Right ventricle myocardium superior (tissue), 1 donor: ENCODE measurements at regions not wholly inside any gene's neighbourhood (a gene's known extent, or its start where the extent isn't known, plus 50 kb on each side); places are given as distances from the start of the nearest gene placed in this dataset.
A peak's percentile ranks its signal among the peaks of the same experiment; 100 is the strongest.
"Not testable (repeated sequence)": the region's sequence is repeated elsewhere in the genome, so short reads cannot be mapped to it uniquely, and the experiment has no call there.

Experiments used
- ATAC-seq: fragments of 200-7000 bp; cut with Tn5 transposase; one replicate; pipeline ENCODE4 v1.9.1; 2020; ENCODE audit warnings: mild to moderate bottlenecking; ENCODE audit not compliant: poor library complexity
- DNase-seq: peaks from one replicate; pipeline ENCODE4 v3.0.0-alpha.2; 2020
- intact Hi-C: fragments of 100-400 bp; cut with DNase I; formaldehyde crosslinking; loops from one replicate; pipeline ENCODE4 v1.11.2; 2022
- donor health status: DM: no; HTN: yes; CAD: no; lungs with severe emphysema.

- intact Hi-C loops = no loop called here
- ATAC-seq = no peak
- DNase-seq = no peak
These were observed 263.1 kb upstream of the HSF2 start for GRCh38 chr6:122136386-122136785.

GRCh38 chr6:122140031-122140430 is 259.4 kb upstream of the HSF2 start:
- intact Hi-C loops = no loop called here
- no peak for ATAC-seq
- no peak for DNase-seq

DNA sequence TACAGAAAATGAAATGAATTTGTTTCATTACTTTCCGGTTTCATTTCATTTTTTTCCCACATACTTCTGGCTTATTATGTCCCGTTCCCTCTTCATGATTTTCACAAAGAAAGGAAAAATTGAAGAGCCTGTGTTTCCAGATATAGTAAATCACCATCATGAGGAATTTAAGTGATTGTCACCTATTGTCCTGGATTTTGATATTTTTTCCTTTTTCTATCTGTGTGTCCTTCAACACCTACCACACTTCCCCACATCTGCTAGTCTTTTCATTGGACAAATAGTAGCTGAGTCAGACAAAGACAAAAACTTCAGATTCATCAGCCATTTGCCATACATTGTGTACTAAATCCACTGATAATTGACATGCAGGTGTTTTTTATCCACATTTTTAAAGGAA is 258.2 kb upstream of the HSF2 start:
- DNase-seq (no peak), ATAC-seq (no peak)
- intact Hi-C loops = no loop called here

GRCh38 chr6:122143813-122144601 is 255.4 kb upstream of the HSF2 start:
- ATAC-seq = no peak
- DNase-seq = no peak
- intact Hi-C loops = no loop called here

DNA sequence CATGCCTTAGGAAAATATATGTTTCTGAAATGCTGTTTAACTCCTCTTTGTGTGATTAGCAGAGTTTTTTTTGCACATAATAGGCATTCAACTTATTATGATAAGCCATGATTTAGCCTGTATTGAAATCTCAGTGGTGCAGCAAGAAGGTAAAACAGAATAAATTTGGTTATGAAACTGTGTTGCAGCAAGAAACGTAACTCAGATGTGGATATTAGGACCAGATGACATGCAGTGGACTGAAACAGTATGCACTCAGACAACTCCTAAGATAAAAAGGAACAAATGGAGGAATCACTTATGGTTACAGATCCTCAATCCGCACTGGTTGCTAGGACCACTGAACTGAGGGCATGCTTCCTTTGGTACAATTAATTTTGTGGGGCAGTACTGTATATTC is 254.2 kb upstream of the HSF2 start:
- DNase-seq (no peak), ATAC-seq (no peak)
- intact Hi-C loops = no loop called here

DNA sequence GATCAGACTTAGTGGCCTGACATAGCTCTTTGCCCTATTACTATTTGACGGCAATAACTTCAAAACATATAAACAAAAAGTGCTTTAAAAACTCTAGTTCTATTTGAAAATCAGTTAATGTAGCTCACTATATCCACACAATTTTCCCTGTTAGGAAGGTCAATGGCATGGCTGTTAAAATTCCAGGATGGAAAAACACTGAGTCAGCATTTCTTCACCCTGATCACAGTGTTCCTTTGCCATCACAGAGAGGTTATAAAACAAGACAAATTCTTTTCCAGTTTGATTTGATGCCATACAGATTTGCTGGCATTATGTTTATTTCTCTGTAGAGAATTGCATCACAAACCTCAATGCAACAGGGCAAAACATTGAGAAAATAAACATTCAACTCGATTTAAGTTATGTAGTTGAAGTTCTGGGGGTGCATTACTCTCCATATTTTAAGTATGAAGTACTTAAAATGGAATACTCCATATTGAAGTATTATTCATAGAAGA is 253.7 kb upstream of the HSF2 start:
- DNase-seq = no peak
- intact Hi-C loops = no loop called here
- ATAC-seq = no peak

GRCh38 chr6:122147291-122147690 is 252.2 kb upstream of the HSF2 start:
- intact Hi-C loops = no loop called here
- ATAC-seq = peak; percentile 83
- DNase-seq = no peak

DNA sequence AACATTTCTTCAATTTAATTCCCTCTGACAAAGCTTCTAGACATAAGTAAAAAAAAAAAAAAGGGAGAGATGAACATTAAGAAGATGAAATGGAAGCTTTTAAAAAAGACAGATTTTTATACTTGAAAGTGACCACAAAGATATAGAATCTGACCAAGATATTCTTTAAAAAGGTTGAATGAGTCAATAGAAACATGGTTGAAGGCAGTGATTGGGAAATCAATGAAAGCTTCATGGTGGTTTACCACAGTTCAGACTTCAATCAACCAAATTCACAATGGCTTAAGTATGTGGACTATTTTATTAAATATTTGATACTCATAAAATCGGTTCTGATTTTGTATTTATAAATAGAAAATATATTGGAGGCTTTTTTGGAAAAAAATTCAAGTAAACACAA is 248.4 kb upstream of the HSF2 start:
- DNase-seq = no peak
- intact Hi-C loops = no loop called here

GRCh38 chr6:122151763-122152162 is 247.7 kb upstream of the HSF2 start:
- intact Hi-C loops = no loop called here
- DNase-seq = no peak
- no peak for ATAC-seq

More for the DNA sequence above, 248.4 kb upstream of the HSF2 start:
- no peak for ATAC-seq

DNA sequence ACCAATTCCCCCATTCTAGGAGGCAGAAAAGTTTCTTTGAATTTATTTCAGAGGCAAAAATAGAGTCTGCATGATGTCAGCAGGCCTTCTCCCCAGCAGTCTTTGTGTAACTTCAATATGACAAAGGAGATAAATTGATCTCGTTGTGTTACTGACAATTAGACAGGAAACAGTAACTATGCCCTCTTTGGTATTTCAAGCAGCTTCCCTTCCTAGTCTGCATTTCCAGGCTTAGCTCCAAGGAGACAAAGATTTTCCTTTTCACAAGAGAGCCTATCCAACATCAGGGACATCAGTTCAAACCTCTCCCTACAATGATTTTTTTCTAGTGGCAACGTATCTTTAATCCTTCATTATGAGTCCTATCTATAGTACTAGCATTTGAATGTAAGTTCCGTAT is 245.9 kb upstream of the HSF2 start:
- ATAC-seq (peak; percentile 47), DNase-seq (no peak)
- intact Hi-C loops = no loop called here

DNA sequence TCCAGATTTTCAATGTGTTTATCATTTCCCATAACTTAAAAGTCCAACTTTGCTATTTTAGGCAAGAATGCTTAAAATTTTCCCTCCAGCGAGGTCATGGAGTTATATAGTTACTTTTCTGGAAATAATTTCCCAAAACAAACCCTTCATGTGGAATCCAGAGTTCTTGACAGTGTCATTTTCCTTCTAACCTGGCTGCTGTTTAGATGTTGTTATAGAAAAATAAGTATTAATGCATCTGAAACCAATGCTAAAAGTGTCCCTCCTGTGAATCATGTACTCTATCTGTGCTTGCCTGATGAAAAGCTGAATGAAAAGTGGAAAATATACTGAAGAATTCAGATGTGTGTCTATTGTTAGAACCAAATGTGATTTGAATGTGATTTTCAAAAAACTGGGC is 245.3 kb upstream of the HSF2 start:
- intact Hi-C loops = no loop called here
- DNase-seq (no peak), ATAC-seq (no peak)

DNA sequence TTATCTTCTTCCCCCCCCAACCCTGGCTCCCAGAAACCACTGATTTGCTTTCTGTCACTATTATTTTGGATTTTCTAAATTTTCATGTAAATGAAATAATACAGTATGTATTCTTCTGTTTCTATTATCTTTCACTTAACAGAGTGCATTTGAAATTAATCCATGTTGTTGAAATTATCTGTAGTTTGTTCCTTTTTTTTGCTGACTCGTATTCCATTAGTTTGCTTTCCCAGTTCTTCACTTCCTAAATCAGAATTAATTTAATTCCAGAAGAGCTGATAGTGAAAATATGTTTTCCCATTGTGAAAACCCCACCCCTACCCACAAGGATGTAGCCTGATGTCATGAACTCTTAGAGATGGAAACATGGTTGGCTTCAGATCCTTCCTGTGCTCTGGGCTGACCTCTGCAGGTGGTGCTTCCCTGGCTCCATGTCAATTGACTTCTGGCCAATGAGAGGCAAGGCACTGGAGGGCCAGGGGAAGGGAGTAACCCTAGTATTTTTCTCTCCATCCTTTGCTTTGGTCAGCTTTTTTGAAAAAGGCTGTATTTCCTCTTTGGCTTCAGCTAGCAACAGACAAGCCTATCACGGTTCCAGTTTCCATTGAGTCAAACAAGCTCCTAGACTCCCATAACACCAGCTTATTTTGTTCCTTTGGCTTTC is 244.4 kb upstream of the HSF2 start:
- DNase-seq (peak; percentile 46), ATAC-seq (peak; percentile 65)
- intact Hi-C loops = no loop called here

GRCh38 chr6:122161136-122161535 is 238.3 kb upstream of the HSF2 start:
- no peak for DNase-seq
- intact Hi-C loops = no loop called here
- ATAC-seq = no peak

DNA sequence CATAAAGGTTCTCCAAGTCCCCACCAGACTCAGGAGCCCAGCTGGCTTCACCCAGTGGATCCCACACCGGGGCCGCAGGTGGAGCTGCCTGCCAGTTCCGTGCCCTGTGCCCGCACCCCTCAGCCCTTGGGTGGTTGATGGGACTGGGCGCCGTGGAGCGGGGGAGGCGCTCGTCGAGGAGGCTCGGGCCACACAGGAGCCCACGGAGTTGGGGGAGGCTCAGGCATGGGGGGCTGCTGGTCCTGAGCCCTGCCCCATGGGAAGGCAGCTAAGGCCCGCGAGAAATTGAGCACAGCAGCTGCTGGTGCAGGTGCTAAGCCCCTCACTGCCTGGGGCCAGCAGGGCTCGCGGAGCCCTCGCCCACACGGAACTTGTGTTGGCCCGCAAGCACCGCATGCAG is 234.4 kb upstream of the HSF2 start:
- DNase-seq (no peak), ATAC-seq (no peak)
- intact Hi-C loops = no loop called here

- ATAC-seq = no peak
- intact Hi-C loops = no loop called here
- DNase-seq = no peak
These were observed 229.2 kb upstream of the HSF2 start for GRCh38 chr6:122170274-122170673.

GRCh38 chr6:122178988-122179387 is 220.5 kb upstream of the HSF2 start:
- intact Hi-C loops = no loop called here
- ATAC-seq (no peak), DNase-seq (no peak)

GRCh38 chr6:122180132-122180531 is 219.3 kb upstream of the HSF2 start:
- intact Hi-C loops = loop anchor here (10.0 kb wide), 2 partner anchors 135 to 335 kb away; no protein-coding TSS in a partner anchor
- ATAC-seq (peak; percentile 68), DNase-seq (no peak)

- no peak for ATAC-seq
- no peak for DNase-seq
- intact Hi-C loops = loop anchor here (2.0 to 10.0 kb wide), 3 partner anchors 137 to 751 kb away; no protein-coding TSS in a partner anchor
These were observed 217.4 kb upstream of the HSF2 start for GRCh38 chr6:122182061-122182460.

DNA sequence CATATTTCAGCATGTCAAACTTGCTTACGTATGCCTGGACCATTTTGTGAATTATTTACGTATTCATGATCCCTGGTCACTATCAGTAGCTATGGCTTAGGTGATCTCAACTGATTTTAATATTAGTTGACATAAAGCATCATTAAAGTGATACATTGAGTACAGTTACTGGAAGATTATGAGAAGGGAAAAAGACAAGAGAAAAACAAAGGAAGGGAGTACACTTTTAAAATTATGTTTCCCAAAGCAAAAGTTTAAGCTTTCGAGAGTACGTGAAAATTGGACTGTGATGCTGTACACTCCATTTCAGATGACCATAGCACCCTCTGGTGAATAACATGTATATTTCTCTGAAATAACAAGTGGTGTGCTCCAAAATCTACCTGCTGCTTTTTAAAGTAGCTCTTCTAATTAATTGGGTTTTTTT is 215.0 kb upstream of the HSF2 start:
- no peak for DNase-seq
- intact Hi-C loops = loop anchor here (10.0 kb wide), 2 partner anchors 140 to 340 kb away; no protein-coding TSS in a partner anchor
- peak; percentile 84 for ATAC-seq

GRCh38 chr6:122185458-122185857 is 214.0 kb upstream of the HSF2 start:
- intact Hi-C loops = loop anchor here (10.0 kb wide), 2 partner anchors 141 to 341 kb away; no protein-coding TSS in a partner anchor
- DNase-seq, ATAC-seq: not testable (repeated sequence)
